COLO668 (cell line): ENCODE measurements at regions not wholly inside any gene's neighbourhood (a gene's known extent, or its start where the extent isn't known, plus 50 kb on each side); places are given as distances from the start of the nearest gene placed in this dataset.
"Not testable (repeated sequence)": the region's sequence is repeated elsewhere in the genome, so short reads cannot be mapped to it uniquely, and the experiment has no call there.

ENCODE experiments used
- DNase-seq: peaks from one replicate; lab custom pipeline; 2025; ENCODE audit not compliant: unreplicated experiment; lab: John Stamatoyannopoulos, UW

DNA sequence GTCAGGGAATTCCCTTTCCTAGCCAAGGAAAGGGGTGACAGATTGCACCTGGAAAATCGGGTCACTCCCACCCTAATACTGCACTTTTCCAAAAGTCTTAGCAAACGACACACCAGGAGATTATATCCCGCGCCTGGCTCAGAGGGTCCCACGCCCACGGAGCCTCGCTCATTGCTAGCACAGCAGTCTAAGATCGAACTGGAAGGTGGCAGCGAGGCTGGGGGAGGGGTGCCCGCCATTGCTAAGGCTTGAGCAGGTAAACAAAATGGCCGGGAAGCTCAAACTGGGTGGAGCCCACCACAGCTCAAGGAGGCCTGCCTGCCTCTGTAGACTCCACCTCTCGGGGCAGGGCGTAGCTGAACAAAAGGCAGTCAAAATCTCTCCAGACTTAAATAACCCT is 440.2 kb upstream of the PHF14 start:
- not testable (repeated sequence) for DNase-seq

DNA sequence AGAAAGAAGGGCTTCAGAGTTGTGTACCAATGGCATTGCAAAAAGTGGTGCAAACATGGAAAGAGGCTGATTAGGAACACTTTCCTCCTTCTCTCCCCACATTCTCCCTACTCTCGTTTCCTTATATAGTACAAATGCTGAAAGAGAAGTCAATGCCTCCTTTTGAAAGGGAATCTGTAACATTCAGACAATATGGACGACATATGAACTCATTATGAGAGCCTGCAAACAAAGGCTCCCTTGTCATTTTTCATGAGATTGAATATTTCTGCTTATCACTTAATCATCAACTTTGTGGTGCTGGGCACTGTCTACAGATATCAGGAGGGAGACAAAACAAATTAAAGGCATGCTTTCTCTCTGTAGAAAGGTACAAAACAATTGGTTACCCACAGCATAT is 437.1 kb upstream of the PHF14 start:
- DNase-seq: no peak

DNA sequence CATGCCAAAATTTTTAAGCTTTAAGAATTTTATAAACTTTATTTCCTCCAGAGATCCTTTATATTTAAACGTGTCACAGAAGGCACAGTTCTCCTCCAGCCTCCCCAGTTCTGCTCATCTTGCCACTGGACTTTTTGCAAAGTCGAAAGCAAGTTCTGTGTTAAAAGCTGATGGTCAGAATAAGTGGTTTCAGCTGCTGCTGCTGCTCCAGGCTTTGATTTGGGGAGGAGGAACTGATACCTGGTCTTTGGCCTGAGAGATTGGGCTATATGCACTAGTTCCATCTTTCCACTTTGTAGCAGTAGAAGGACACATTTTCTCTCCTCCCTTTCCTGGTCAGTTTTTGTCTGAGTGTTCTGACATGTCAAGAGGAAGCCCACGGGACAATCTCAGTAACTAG is 435.9 kb upstream of the PHF14 start:
- DNase-seq: no peak

DNA sequence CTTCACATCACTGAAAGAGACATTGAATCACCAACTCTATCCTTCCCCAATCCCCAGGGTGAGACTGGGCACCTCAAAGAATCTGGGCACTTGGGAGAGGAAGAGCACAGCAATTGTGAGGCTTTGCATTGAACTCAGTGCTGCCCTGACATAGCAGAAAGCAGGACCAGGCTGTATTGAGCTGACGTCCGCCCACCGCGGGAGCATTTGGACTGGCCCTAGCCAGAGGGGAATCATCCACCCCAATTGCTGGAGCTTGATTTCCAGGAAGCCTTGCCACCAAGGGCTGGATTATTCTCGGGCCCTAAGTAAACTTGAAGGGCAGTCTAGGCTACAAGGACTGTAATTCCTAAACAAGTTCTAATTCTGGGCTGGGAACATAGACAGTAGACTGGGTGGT is 416.3 kb upstream of the PHF14 start:
- no peak for DNase-seq

DNA sequence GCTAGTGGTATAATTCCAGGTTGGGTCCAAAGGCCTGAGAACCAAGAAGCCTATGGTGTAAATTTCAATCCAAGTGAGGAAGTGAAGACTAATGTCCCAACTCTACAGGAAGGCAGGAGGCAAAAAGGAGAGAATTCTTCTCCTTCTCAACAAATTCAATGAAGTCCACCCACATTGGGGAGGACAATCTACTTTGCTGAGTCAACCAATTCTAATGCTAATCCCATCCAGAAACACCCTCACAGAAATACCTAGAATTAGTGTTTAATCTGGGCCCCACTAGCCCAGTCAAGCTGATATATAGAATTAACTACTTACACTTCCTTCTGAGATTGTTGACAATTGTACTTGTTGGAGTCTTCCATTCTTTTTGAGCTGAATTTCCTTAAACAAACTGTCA is 413.2 kb upstream of the PHF14 start:
- DNase-seq: no peak

DNA sequence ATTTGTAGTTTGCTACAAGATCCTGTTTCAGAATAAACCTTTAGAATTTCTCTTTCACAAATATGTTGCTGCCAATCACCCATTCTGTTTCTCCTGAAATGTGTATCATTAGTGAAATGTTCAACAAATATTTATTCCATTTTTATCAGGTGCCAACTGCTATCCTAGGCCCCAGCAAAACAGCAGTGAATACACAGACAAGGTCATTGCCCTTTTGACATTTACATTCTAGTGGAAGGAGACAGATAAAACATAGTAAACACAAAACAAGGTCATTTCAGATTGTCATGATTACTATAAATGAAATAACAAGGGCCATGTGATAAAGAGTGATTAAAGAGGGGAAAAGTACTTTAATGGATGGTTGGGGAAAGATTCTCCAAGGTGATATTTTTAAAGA is 404.8 kb upstream of the PHF14 start:
- DNase-seq: no peak

DNA sequence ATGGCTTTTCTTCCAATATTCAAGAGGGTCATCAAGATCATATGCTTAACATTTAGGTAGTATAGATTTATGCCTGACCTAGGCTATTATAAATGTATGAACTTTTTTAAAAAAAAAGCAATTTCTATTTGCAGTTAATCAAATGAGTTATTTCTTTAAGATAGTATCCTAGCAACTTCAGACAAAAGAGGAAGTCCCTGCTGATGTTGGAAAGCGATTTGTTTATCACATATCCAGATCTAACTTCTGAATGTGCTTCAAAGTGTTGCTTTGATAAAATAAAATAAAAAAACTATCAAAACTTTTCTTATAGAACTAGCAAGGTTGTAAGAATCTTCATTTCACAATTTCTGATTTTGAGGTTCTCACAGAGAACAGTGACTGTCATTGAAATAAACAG is 401.9 kb upstream of the PHF14 start:
- DNase-seq: no peak

DNA sequence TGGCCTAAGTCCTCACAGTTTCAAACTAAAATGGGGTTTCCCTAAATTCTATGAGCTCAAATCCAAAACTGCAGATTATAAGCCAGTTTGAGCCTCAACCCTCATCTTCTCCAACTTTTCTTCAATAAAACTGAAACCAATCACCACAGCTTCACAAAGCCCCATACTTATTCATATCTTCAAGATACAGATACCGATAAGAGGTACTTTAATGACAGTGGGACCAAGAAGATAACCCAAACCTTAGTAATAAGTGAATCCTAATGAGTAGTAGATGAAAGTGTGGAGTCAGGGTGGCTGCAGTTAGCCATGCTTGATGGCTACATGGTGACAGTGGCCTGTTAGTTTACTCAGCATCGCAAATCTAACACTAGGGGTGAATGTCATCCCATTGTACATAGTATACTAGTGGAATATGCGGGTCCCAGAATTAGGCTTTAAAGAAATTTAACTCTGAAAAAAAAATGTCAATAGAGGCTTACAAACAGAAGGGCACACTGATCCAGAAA is 395.8 kb upstream of the PHF14 start:
- DNase-seq: no peak

DNA sequence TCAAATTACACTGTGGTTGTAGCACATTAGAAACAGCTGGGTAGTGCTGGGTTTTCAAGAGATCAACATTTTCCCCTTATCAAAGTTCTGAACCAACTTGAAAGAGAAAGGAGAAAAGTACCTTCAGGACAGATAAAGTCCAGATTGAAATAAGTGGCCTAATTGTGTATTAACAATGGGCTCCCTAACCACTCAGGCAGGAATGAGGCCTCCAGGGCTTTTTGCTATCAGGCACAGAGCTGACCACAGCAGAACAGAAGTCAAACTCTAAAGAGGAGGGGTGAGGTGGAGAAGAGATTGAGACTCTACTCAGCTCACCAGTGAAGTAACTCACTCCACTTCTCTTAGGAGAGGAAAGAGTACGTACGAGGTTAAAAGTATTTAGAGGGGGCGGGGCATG is 394.1 kb upstream of the PHF14 start:
- DNase-seq: no peak

DNA sequence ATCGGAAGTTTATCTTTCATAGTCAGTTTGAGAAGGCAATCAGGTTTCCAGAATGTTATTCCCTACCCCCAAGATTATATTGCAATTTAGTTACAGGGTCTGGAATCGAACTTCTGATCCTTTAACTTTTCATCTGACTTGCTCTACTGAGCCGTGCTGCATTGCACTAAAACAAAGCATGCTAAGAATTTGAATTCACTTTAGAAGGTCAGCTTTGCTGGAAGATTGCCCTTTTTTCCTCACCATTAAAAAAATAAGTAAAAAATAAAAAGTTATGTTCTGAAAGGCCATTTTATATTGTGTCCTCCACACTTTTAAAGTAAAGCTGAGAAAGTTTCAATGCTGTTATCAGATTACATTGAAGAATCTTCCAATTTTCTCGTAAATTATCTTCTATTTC is 388.8 kb upstream of the PHF14 start:
- no peak for DNase-seq

DNA sequence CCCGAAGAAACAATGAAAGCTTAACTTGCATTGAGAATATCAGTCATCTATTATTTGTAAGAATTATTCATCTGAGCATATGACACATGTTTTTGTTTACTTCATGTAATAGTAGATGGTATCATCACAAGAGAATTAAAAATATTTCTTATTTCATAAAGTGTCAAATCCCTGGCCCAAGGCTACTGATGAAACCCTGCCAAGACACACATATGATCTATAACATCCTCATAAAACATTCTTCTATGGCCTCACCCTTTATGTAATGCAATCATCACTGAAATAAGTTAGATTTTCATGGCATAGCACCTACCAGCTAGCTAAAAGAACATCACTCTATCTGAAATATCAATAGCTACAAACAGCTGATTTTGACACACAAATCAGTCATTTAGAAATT is 385.6 kb upstream of the PHF14 start:
- no peak for DNase-seq

DNA sequence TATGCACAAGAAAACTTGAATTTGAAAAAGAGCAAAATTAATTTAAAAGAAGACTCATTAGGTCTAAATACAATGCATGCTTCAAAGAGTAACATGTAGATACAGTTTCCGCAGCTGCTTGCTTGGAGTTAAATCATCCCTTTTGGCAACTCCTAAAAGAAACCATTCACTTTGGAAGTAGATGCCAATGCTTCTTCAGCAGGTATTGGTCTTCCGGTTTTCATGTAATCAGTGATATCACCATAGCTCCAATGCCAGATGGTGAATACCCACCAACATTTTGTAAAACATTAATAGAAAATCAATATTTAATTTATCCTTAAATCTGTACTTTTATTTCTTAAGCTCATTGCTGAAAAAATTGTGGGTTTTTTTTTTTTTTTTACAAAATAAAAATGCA is 381.1 kb upstream of the PHF14 start:
- DNase-seq: no peak

DNA sequence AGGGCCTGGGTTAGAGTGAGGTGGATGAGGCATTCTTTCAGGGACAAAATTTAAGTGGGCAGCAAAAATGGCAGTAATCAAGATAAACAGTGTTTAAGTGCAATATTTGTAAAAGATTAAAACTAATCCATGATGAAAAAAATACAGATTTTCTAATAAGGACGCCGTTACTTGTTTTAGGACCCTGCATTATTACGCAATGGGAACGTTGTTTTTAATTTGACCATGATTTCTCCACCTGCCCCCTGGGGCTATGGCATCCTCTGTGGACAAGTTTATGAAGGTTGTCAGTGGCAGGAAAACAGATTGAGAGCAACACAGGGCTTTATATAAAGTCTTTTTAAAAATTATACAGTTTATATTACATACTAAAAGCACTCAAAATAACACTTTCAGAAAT is 380.6 kb upstream of the PHF14 start:
- no peak for DNase-seq

DNA sequence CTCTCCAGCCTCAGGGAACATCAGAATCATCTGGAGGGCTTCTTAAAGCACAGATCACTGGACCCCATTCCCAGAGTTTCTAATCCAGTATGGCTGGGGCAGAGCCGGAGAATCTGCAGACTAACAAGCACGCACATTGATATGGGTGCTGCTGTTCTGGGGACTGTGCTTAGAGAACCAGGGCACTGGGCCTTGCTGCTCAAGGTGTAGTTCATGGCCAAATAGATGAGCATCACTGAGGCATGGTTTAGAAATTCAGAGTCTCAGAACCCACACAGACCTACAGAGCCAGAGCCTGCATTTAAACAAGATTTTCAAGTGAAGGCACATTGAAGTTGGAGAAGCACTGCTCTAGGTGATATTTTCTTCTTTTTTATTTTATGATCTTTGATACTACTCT is 376.8 kb upstream of the PHF14 start:
- DNase-seq: no peak

DNA sequence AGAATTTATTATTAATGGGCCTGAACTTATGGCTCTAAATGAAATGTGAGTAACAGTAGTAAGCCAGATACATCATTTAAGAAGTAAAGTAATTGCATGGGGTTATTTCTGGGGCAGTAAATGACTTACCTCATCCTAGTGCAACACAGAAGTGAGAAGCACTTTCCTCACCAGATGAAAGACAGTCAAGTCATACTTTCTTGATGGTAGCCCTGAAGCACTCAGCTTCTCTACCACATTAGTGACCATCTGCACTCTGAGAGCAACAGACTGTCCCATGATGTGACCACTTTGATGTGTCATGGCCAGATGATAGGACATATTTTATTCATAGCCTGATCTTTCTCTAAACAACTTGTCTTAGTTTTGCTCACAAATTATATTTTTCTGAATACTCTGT is 369.5 kb upstream of the PHF14 start:
- no peak for DNase-seq

DNA sequence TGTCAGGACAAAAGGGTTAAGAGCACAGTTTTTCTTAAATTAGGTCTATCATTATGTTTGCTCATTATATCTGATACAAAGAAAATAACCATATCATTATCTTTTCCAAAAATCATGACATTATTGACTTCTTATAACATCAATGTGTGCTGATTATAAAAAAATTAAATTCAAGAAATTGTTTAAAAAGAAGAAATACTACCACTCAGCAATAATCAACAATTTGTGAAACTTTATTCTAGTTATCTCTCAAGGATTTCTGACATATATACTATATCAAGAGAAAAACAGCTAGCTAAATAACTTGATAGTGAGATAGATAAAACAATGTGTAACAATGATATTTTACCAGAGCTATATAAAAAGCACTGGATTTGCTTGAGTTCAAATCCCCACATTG is 360.7 kb upstream of the PHF14 start:
- DNase-seq: no peak

DNA sequence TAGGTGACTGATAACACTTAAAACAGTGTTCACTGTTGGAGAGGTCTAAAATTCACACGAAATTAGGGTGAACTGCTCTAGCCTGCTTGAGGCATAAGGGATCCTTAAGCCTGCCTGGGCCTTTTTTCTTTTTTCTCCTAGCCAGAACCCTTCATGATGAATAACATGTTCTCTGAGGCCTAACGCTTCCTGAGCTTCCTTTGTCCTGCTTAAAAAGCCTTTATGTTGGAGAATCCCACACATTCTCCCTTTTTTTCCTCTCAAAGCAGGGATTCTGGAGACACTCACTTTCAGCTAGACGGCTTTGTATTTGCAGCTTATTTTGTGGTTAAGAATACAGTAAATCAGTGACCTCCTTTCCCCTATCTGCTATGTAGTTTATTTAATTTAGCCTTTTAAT is 354.7 kb upstream of the PHF14 start:
- no peak for DNase-seq

DNA sequence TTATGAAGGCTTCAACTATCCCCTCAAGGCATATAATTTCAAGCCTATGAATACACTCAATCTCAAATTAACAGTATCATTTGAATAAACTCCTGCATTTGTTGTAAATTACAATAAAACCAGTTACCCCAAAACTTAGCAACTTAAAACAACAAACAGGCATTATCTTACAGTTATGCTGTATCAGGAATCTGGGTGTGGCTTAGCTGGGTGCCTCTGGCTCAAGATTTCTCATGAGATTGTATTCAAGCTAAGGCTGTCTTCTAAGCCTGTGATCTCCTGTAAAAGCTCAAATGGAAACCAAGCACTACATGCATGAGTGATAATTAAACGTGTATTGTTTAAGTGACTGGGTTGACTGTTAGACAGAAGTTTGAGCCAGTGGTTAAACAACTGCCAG is 341.0 kb upstream of the PHF14 start:
- DNase-seq: no peak

DNA sequence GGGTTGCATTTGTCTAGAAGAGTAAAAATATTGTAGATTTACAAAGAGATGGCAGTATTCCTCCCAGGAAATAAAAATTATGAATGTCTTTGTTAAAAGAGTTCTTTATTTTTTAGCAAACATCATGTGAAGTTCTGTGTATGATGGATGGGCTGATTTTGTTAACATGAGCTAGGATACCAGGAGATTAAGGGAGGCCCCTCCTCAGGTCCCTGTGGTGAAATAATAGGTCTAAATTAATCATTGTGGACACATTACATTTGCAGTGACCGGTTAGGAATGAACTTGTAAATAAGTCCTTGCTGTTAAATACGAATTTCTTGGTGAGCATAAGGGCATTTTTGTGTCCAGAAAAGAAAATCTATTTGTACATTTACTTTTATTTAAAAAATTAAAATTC is 339.4 kb upstream of the PHF14 start:
- DNase-seq: no peak

DNA sequence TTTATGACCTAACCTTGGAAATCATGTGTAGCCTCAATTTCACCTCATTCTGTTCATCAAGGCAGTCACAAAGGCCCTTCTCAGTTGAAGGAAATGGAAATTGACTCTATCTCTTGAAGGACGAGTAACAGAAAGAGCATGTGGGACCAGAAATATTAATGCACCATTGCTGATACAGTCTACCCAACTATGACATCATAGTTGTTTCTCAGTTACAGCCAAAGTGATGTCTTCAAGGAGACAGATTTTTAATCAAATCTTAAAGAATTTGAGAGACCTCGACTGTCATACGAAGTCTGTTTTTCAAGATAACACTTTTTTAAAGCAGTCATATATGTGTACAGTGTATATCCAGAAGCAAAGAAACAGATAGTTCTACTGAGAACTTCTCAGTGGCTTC is 335.7 kb upstream of the PHF14 start:
- no peak for DNase-seq

DNA sequence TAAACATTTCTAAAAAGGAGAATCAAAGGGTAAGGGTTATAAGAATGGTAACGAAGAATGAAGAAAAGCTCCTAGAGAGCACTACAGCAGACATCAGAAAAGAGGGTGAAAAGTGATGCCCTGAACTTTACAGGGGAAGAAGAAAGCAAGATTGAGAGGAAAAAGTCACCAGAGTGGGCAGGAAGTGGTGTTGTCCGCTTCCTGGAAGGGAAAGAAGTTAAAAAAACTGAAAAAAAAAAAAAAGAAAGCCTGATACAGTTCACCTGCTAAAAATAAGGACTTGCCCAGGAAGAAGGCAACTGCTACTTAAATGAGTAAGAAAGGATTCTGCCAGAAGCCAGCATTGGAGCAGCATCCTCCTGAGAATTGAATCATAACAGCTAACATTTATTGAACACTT is 330.1 kb upstream of the PHF14 start:
- DNase-seq: no peak

DNA sequence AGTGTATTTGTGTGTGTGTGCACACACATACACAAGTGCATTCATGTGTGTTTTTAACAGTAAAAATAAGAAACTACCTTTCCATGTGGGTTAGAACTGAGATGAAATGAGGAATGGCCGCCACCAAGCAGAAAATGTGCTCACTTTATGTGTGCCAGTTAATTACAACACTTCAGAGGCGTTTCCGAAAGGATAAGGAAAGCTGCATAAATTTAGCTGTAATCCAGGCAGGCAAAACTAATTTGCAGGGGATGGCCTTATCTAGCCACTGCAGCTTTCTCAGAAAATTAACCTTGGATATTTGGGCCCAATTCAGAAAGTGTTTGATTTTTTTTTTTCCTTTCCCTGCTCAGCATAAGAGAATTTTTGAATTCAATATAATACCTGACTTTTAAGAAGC is 328.8 kb upstream of the PHF14 start:
- DNase-seq: no peak

DNA sequence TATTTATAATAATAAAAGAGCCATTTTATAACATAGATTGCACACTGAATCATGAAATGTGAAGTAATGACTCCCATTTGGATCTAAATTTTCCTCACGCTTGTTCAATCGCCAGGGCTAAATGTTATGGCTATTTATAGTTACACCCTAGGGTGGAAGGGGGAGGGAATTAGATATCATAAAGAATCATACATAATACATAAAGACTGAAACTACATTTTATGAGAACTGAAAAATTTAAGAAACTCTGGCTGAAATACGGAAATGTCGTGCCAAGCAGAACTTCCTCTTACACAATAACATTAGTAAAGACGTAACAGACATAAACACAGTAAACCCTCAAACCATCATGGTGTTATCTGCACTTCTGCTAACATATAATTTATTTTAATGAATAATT is 327.5 kb upstream of the PHF14 start:
- DNase-seq: no peak

DNA sequence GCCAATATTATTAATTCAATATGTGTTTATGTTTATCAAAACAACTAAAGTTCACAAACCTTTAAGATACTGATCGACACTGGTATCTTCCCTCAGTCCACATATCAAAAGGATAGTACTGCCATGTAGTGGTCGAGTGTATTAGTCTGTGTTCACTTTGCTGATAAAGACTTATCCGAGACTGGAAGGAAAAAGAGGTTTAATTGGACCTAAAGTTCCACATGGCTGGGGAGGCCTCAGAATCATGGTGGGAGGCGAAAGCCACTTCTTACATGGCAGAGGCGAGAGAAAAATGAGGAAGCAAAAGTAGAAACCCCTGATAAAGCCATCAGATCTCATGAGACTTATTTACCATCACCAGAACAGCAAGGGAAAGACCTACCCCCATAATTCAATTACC is 325.4 kb upstream of the PHF14 start:
- no peak for DNase-seq
